ENCODE measurements at regions not wholly inside any gene's neighbourhood (a gene's known extent, or its start where the extent isn't known, plus 50 kb on each side); places are given as distances from the start of the nearest gene placed in this dataset.

DNA sequence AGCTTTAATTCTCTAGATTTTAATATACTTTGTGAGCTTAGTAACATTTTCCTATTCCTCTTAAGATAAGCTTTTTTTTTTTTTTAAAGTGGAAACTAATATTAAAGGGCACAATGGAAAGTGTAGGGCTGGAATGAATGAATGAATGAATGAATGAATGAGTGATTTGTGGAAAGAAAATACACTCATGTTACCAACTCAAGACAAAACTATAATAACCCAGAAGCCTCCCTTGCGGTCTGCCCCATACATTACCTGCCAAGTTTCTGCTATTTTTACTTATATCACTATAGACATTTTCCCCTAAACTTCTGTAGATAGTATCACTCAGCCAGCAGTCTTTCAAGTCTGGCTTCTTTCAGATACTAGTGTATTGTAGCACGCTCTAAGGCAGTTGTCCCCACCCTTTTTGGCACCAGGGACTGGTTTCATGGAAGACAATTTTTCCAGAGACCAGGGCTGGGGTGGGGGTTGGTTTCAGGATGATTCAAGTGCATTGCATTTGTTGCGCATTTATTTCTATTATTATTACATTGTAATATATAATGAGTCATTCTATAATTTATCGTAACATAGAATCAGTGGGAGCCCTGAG is 932.2 kb downstream of the TBC1D22A start:
- TF ChIP-seq, protein P1, sequence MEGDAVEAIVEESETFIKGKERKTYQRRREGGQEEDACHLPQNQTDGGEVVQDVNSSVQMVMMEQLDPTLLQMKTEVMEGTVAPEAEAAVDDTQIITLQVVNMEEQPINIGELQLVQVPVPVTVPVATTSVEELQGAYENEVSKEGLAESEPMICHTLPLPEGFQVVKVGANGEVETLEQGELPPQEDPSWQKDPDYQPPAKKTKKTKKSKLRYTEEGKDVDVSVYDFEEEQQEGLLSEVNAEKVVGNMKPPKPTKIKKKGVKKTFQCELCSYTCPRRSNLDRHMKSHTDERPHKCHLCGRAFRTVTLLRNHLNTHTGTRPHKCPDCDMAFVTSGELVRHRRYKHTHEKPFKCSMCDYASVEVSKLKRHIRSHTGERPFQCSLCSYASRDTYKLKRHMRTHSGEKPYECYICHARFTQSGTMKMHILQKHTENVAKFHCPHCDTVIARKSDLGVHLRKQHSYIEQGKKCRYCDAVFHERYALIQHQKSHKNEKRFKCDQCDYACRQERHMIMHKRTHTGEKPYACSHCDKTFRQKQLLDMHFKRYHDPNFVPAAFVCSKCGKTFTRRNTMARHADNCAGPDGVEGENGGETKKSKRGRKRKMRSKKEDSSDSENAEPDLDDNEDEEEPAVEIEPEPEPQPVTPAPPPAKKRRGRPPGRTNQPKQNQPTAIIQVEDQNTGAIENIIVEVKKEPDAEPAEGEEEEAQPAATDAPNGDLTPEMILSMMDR (IDR thresholded peaks at IDR 0.05) = no peak
- TF ChIP-seq EZH2 (IDR thresholded peaks at IDR 0.05; ENCODE audit: borderline replicate concordance, insufficient read depth, low read depth, low read length, poor library complexity, severe bottlenecking) = no peak
